Fibroblast of lung (primary cell): ENCODE measurements at regions not wholly inside any gene's neighbourhood (a gene's known extent, or its start where the extent isn't known, plus 50 kb on each side); places are given as distances from the start of the nearest gene placed in this dataset.

Experiments
- EZH2 ChIP-seq: IDR thresholded peaks from 2 replicates; pipeline ENCODE4 v1.5.1; 2012; ENCODE audit warnings: low read length, control low read depth, mild to moderate bottlenecking; ENCODE audit errors: missing control alignments
- TF ChIP-seq, protein P1 (sequence below), 2 donors: IDR thresholded peaks in 1 of 2; conservative IDR thresholded peaks in 1 of 2; 1 replicate in 1 of 2; 2 replicates in 1 of 2; pipeline ENCODE4 v1.5.1; 2011 to 2012; ENCODE audit warnings: low read length in 2 of 2, control low read depth in 1 of 2, inconsistent platforms in 1 of 2, low read depth in 1 of 2, mild to moderate bottlenecking in 1 of 2

GRCh38 chr12:91622981-91623380, 440.4 kb upstream of the DCN start:
- TF ChIP-seq, protein P1, sequence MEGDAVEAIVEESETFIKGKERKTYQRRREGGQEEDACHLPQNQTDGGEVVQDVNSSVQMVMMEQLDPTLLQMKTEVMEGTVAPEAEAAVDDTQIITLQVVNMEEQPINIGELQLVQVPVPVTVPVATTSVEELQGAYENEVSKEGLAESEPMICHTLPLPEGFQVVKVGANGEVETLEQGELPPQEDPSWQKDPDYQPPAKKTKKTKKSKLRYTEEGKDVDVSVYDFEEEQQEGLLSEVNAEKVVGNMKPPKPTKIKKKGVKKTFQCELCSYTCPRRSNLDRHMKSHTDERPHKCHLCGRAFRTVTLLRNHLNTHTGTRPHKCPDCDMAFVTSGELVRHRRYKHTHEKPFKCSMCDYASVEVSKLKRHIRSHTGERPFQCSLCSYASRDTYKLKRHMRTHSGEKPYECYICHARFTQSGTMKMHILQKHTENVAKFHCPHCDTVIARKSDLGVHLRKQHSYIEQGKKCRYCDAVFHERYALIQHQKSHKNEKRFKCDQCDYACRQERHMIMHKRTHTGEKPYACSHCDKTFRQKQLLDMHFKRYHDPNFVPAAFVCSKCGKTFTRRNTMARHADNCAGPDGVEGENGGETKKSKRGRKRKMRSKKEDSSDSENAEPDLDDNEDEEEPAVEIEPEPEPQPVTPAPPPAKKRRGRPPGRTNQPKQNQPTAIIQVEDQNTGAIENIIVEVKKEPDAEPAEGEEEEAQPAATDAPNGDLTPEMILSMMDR (conservative IDR thresholded peaks at IDR 0.05 in 1 of 2, IDR thresholded peaks at IDR 0.05 in 1 of 2; ENCODE audit: low read depth in 1 of 2, low read length in 2 of 2) = no peak
- TF ChIP-seq EZH2 = no peak
